Endothelial cell of umbilical vein (primary cell): ENCODE measurements at regions not wholly inside any gene's neighbourhood (a gene's known extent, or its start where the extent isn't known, plus 50 kb on each side); places are given as distances from the start of the nearest gene placed in this dataset.

Experiments used
- BruUV-seq: library from RNA; stranded (reverse); fragments of 400-500 nt; replicated peaks from 2 replicates; lab custom pipeline; 2021; lab: Mats Ljungman, UMichigan
- CTCF ChIA-PET: fragments of 300-600, 350-600 bp; sonication (Branson Sonifier 250); formaldehyde crosslinking; loops from one replicate; lab custom pipeline; 2021; ENCODE audit warnings: antibody characterized with exemption, inconsistent platforms; lab: Charles Lee
- POLR2A ChIA-PET: fragments of 300-600, 350-600 bp; sonication (Branson Sonifier 250); formaldehyde crosslinking; loops from one replicate; lab custom pipeline; 2021; ENCODE audit warnings: antibody characterized with exemption, inconsistent platforms; lab: Charles Lee
- DNase-seq: peaks from one replicate; pipeline ENCODE4 v3.0.0-alpha.2; 2011; ENCODE audit warnings: low read depth, low spot score
- FAIRE-seq: peaks from 2 replicates; lab custom pipeline; 2011; peaks lifted over from hg19 to GRCh38; lab: Jason Lieb, UNC
- H2AFZ ChIP-seq: 2 replicates; pipeline ENCODE4 v1.6.0; 2012; ENCODE audit warnings: low read depth, low read length, control low read depth, inconsistent platforms
- H3K27ac ChIP-seq: 2 replicates; pipeline ENCODE4 v1.5.1; 2011; ENCODE audit warnings: low read depth, mild to moderate bottlenecking, control low read depth, low read length, moderate library complexity; ENCODE audit not compliant: insufficient read depth
- H3K27me3 ChIP-seq, 2 experiments: 2 replicates each; pipeline versions ENCODE4 v1.6.0 to v1.6.1; 2011; ENCODE audit warnings: low read length in 2 of 2, mixed read lengths in 1 of 2; ENCODE audit not compliant: control insufficient read depth in 2 of 2, insufficient read depth in 2 of 2
- H3K36me3 ChIP-seq, 2 experiments: 2 replicates in 1 of 2; 3 replicates in 1 of 2; pipeline ENCODE4 v1.5.1; 2011; ENCODE audit warnings: low read length in 2 of 2, mild to moderate bottlenecking in 1 of 2, moderate library complexity in 1 of 2; ENCODE audit not compliant: control insufficient read depth in 2 of 2, insufficient read depth in 2 of 2; ENCODE audit errors: extremely low read depth in 1 of 2
- H3K4me1 ChIP-seq: 3 replicates; pipeline ENCODE4 v1.5.1; 2011; ENCODE audit warnings: mild to moderate bottlenecking, low read length; ENCODE audit not compliant: control insufficient read depth, insufficient read depth; ENCODE audit errors: extremely low read depth
- H3K4me2 ChIP-seq: 2 replicates; pipeline ENCODE4 v1.6.1; 2011; ENCODE audit warnings: low read length, control low read depth, mixed read lengths; ENCODE audit not compliant: insufficient read depth
- H3K4me3 ChIP-seq, 3 experiments: fragments of 200-600 bp in 1 of 3; sonication (generic), shearing (Covaris generic) in 1 of 3; replicated peaks in 1 of 3; 2 replicates each; pipeline ENCODE4 v1.5.1; 2011 to 2016; ENCODE audit warnings: control low read depth in 3 of 3, low read length in 3 of 3, mild to moderate bottlenecking in 2 of 3, inconsistent platforms in 1 of 3, low read depth in 1 of 3, moderate library complexity in 1 of 3; ENCODE audit not compliant: insufficient read depth in 1 of 3
- H3K79me2 ChIP-seq: 2 replicates; pipeline ENCODE4 v1.6.0; 2012; ENCODE audit warnings: low read length, inconsistent platforms; ENCODE audit not compliant: control insufficient read depth, insufficient read depth
- H3K9ac ChIP-seq: replicated peaks from 2 replicates; pipeline ENCODE3; 2011; ENCODE audit warnings: low read length, control low read depth; ENCODE audit not compliant: insufficient read depth; ENCODE audit errors: extremely low read depth
- H3K9me1 ChIP-seq: replicated peaks from 3 replicates; pipeline ENCODE4 v1.6.0; 2011; ENCODE audit warnings: mild to moderate bottlenecking, low read length; ENCODE audit not compliant: control insufficient read depth, insufficient read depth; ENCODE audit errors: extremely low read depth
- H3K9me3 ChIP-seq: replicated peaks from 2 replicates; pipeline ENCODE4 v1.5.1; 2012; ENCODE audit warnings: low read length, inconsistent platforms; ENCODE audit not compliant: control insufficient read depth, insufficient read depth
- H4K20me1 ChIP-seq: replicated peaks from 2 replicates; pipeline ENCODE3; 2011; ENCODE audit warnings: mild to moderate bottlenecking, low read length; ENCODE audit not compliant: control insufficient read depth, insufficient read depth; ENCODE audit errors: extremely low read depth
- EZH2 ChIP-seq: IDR thresholded peaks from 2 replicates; pipeline ENCODE4 v1.6.1; 2012; ENCODE audit warnings: borderline replicate concordance, low read depth, mild to moderate bottlenecking, moderate library complexity, low read length, inconsistent platforms; ENCODE audit not compliant: severe bottlenecking
- FOS ChIP-seq: IDR thresholded peaks from 2 replicates; pipeline ENCODE4 v1.6.1; 2011; ENCODE audit warnings: mild to moderate bottlenecking, low read length, moderate library complexity, borderline replicate concordance; ENCODE audit not compliant: insufficient read depth
- GATA2 ChIP-seq: IDR thresholded peaks from 2 replicates; pipeline ENCODE4 v1.7.0; 2011; ENCODE audit warnings: low read depth, mild to moderate bottlenecking, moderate library complexity, mixed read lengths, low read length; ENCODE audit not compliant: insufficient read length, insufficient read depth
- JUN ChIP-seq: IDR thresholded peaks from 2 replicates; pipeline ENCODE4 v1.6.1; 2011; ENCODE audit warnings: borderline replicate concordance, low read depth; ENCODE audit not compliant: insufficient read length, insufficient read depth
- MYC ChIP-seq: IDR thresholded peaks from one replicate; pipeline ENCODE4 v1.6.1; 2011; ENCODE audit warnings: mild to moderate bottlenecking, low read depth, low read length
- POLR2A ChIP-seq: IDR thresholded peaks from 2 replicates; pipeline ENCODE4 v1.6.1; 2012; ENCODE audit warnings: low read depth, mild to moderate bottlenecking, control low read depth, low read length
- POLR2AphosphoS5 ChIP-seq: IDR thresholded peaks from 2 replicates; pipeline ENCODE4 v1.6.1; 2012; ENCODE audit warnings: low read depth, mild to moderate bottlenecking, control low read depth, low read length, moderate library complexity; ENCODE audit not compliant: insufficient read depth
- dilution Hi-C: fragments of 300-500 bp; cut with MboI; formaldehyde crosslinking; loops from one replicate; pipeline ENCODE4 v1.15.0; 2019; ENCODE audit warnings: low sequenced_read_pairs; ENCODE audit not compliant: extremely low pct_ligation_motif_present
- intact Hi-C: fragments of 100-400 bp; cut with micrococcal nuclease; formaldehyde crosslinking; loops from one replicate; pipeline ENCODE4 v1.10.0; 2022
- TF ChIP-seq, protein P1 (sequence below), 2 donors: IDR thresholded peaks; 1 replicate in 1 of 2; 2 replicates in 1 of 2; pipeline ENCODE4 v1.5.1; 2011; ENCODE audit warnings: low read length in 2 of 2, mild to moderate bottlenecking in 2 of 2, moderate library complexity in 2 of 2, control low read depth in 1 of 2, inconsistent platforms in 1 of 2, low read depth in 1 of 2; ENCODE audit not compliant: insufficient read depth in 1 of 2; ENCODE audit errors: extremely low read depth in 1 of 2
- TF ChIP-seq, protein P2 (sequence below): IDR thresholded peaks from 2 replicates; pipeline ENCODE4 v1.6.1; 2011; ENCODE audit not compliant: insufficient read depth, insufficient read length

DNA sequence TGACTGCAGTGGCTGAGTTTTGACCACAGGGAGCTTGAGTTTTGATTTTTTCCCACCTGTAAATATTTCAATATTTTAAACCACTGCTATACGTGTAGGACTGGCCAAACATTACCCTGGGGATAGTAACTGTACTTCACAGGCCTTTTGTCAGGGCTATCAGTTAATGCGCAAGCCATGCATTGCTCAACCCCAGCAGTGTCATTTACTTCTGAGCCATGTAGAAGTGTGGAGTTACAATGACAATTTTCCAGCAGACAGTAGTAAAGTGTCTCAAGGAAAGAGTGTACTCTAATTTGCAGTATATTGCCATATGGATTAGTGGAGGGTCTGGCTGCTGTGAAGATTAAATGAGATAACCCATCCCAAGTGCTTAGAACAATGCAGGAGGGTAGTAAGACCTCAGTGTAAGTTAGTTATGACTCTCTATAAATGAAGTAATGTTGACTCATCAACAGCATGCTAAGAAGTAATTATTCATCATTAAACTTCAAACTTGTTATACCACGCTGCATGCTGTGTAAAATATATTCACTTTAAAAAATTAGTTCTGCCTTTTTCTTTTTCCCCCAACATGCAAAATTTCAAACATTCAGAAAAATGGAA, 489.2 kb downstream of the KDM4C start:
- no peak overlapping the region for H3K9ac ChIP-seq
- no peaks in the 10 kb centered on the region for H3K4me1 ChIP-seq
- CTCF ChIA-PET = interaction anchor here (1.1 kb wide), 2 partner anchors 9 to 13 kb away, joined by 3 to 7 read pairs; no protein-coding TSS in a partner anchor
- POLR2A ChIA-PET = no interaction called here
- H3K9me3 ChIP-seq = no peaks in the 10 kb centered on the region
- H3K9me1 ChIP-seq = no peaks in the 10 kb centered on the region
- H3K79me2 ChIP-seq = no peaks in the 10 kb centered on the region
- no peak overlapping the region for H3K27ac ChIP-seq
- no peak overlapping the region for H3K4me3 ChIP-seq
- dilution Hi-C loops (no loop called here), intact Hi-C loops (no loop called here)
- no peak overlapping the region for H3K4me2 ChIP-seq
- no peak overlapping the region for H2AFZ ChIP-seq
- DNase-seq = no peak
- no peaks in the 10 kb centered on the region for H3K27me3 ChIP-seq
- BruUV-seq = no TSS peak
- H3K36me3 ChIP-seq = no peaks in the 10 kb centered on the region
- no peaks in the 10 kb centered on the region for H4K20me1 ChIP-seq
- TF ChIP-seq, protein P1, sequence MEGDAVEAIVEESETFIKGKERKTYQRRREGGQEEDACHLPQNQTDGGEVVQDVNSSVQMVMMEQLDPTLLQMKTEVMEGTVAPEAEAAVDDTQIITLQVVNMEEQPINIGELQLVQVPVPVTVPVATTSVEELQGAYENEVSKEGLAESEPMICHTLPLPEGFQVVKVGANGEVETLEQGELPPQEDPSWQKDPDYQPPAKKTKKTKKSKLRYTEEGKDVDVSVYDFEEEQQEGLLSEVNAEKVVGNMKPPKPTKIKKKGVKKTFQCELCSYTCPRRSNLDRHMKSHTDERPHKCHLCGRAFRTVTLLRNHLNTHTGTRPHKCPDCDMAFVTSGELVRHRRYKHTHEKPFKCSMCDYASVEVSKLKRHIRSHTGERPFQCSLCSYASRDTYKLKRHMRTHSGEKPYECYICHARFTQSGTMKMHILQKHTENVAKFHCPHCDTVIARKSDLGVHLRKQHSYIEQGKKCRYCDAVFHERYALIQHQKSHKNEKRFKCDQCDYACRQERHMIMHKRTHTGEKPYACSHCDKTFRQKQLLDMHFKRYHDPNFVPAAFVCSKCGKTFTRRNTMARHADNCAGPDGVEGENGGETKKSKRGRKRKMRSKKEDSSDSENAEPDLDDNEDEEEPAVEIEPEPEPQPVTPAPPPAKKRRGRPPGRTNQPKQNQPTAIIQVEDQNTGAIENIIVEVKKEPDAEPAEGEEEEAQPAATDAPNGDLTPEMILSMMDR (IDR thresholded peaks at IDR 0.05; ENCODE audit: extremely low read depth in 1 of 2, insufficient read depth in 1 of 2, low read depth in 1 of 2, low read length in 2 of 2) = no peak
- TF ChIP-seq POLR2AphosphoS5 (no peak), POLR2A (no peak), JUN (no peak), EZH2 (no peak), MYC (no peak), FOS (no peak), GATA2 (no peak)
- TF ChIP-seq, protein P2, sequence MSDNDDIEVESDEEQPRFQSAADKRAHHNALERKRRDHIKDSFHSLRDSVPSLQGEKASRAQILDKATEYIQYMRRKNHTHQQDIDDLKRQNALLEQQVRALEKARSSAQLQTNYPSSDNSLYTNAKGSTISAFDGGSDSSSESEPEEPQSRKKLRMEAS = no peak
- FAIRE-seq = no peak
